CD4-positive, alpha-beta T cell treated with Interleukin-4 for 1 hour (primary cell): ENCODE measurements at regions not wholly inside any gene's neighbourhood (a gene's known extent, or its start where the extent isn't known, plus 50 kb on each side); places are given as distances from the start of the nearest gene placed in this dataset.
"Not testable (repeated sequence)": the region's sequence is repeated elsewhere in the genome, so short reads cannot be mapped to it uniquely, and the experiment has no call there.

Source experiments
- DNase-seq, 2 donors: peaks; one replicate each; pipeline ENCODE4 v3.0.0-alpha.2; 2020 to 2022

GRCh38 chr2:90298983-90299382, 1607.5 kb downstream of the RPIA start:
- not testable (repeated sequence) for DNase-seq

GRCh38 chr2:90322982-90323381, 1631.5 kb downstream of the RPIA start:
- DNase-seq, result not testable (repeated sequence)

DNA sequence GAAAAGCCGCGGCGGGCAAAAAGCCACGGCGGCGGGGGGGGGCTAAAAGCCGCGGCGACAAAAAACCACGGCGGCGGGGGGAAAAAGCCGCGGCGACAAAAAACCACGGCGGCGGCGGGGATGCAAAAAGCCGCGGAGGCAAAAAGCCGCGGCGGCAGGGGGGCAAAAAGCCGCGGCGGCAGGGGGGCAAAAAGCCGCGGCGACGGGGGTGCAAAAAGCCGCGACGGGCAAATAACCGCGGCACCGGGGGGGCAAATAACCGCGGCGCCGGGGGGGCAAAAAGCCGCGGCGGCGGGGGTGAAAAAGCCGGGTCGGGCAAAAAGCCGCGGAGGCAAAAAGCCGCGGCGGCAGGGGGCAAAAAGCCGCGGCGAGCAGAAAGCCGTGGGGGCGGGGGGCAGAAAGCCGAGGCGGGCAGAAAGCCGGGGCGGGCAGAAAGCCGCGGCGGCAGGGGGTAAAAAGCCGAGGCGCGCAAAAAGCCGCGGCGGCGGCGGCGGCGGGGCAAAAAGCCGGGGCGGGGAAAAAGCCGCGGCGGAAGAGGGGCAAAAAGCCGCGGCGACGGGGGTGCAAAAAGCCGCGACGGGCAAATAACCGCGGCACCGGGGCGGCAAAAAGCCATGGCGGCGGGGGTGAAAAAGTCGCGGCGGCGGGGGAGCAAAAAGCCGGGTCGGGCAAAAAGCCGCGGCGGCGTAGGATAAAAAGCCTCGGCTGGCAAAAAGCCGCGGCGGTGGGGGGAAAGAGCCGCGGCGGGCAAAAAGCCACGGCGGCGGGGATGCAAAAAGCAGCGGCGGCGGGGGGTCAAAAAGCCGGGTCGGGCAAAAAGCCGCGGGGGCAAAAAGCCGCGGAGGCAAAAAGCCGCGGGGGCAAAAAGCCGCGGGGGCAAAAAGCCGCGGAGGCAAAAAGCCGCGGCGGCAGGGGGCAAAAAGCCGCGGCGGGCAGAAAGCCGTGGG, 1632.4 kb downstream of the RPIA start:
- not testable (repeated sequence) for DNase-seq

DNA sequence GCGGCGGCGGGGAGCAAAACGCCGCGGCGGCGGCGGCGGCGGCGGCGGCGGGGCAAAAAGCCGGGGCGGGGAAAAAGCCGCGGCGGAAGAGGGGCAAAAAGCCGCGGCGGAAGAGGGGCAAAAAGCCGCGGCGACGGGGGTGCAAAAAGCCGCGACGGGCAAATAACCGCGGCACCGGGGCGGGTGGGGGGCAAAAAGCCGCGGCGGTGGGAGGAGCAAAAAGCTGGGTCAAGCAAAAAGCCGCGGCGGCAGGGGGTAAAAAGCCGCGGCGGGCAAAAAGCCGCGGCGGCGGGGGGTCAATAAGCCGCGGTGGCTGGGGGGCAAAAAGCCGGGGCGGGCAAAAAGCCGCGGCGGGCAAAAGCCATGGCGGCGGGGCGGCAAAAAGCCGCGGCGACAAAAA, 1633.2 kb downstream of the RPIA start:
- not testable (repeated sequence) for DNase-seq

DNA sequence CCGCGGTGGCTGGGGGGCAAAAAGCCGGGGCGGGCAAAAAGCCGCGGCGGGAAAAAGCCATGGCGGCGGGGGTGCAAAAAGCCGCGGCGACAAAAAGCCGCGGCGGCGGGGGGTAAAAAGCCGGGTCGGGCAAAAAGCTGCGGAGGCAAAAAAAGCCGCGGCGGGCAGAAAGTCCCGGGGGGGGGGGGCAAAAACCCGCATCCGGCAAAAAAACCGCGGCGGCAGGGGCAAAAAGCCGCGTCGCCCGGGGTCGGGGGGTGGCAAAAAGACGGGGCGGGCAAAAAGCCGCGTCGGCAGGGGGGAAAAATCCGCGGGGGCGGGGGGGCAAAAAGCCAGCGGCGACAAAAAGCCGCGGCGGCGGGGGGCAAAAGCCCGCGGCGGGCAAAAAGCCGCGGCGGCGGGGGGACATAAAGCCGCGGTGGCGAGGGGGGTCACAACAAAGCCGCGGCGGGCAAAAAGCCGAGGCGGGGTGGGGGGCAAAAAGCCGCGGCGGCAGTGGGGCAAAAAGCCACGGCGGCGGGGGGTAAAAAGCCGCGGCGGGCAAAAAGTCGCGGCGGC, 1634.4 kb downstream of the RPIA start:
- not testable (repeated sequence) for DNase-seq

DNA sequence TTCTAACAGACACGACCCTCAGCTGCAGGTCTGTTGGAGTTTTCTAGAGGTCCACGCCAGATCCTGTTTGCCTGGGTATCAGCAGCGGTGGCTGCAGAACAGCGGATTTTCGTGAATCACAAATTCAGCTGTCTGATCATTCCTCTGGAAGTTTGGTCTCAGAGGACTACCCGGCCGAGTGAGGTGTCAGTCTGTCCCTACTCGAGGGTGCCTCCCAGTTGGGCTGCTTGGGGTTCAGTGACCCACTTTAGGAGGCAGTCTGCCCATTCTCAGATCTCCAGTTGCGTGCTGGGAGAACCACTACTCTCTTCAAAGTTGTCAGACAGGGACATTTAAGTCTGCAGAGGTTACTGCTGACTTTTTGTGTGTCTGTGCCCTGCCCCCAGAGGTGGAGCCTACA, 1664.1 kb downstream of the RPIA start:
- DNase-seq, result not testable (repeated sequence)

DNA sequence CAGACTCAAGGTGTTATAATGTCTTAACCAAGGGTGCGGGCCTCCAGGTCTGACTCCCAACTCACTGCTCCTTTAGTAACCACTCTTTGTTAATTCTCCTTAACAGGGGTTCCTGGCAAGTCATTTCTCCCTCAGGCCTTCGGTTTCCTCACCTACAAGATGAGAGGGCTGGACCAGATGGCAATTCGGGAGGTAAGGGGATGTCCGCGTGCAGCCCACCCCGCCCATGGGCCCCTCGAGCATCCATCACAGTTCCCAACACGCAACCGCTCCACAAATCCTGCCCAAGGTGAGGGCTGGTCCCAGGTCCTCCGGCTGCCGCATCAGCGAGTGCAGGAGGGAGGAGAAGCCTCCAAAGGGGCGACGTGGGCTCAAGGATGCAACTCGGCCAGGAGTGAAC, 1667.9 kb downstream of the RPIA start:
- not testable (repeated sequence) for DNase-seq

GRCh38 chr2:90359887-90360730, 1668.6 kb downstream of the RPIA start:
- not testable (repeated sequence) for DNase-seq

DNA sequence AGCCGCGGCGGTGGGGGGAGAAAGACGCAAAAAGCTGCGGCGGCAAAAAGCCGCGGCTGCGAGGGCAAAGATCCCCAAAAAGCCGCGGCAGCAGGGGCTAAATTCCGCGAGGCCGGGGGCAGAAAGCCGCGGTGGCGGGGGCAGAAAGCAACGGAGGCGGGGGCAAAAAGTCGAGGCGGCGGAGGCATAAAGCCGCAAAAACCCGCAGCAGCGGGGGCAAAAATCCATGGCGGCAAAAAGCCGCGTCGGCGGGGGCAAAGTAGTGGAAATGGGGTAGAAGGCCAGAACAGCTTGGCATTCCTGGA, 1669.2 kb downstream of the RPIA start:
- not testable (repeated sequence) for DNase-seq
